ENCODE measurements at regions not wholly inside any gene's neighbourhood (a gene's known extent, or its start where the extent isn't known, plus 50 kb on each side); places are given as distances from the start of the nearest gene placed in this dataset.

- intact Hi-C loops (cut with micrococcal nuclease; ENCODE audit: unreplicated experiment) = no loop called here
- no peak for DNase-seq
- no peak overlapping the region for H3K4me3 Mint-ChIP-seq (ENCODE audit: unreplicated experiment)
- no peaks in the 10 kb centered on the region for H3K9me3 Mint-ChIP-seq (ENCODE audit: unreplicated experiment)
- BruUV-seq (replicated peaks) = no TSS peak
- no peaks in the 10 kb centered on the region for H3K36me3 Mint-ChIP-seq (ENCODE audit: insufficient read depth, unreplicated experiment)
- H3K27me3 Mint-ChIP-seq (ENCODE audit: insufficient read depth, unreplicated experiment) = peaks cover 17% of the 10 kb centered on the region
- POLR2A ChIA-PET = no interaction called here
- no peak overlapping the region for H3K27ac Mint-ChIP-seq (ENCODE audit: unreplicated experiment)
- no peaks in the 10 kb centered on the region for H3K4me1 Mint-ChIP-seq (ENCODE audit: low read depth, unreplicated experiment)
- Histone ChIP-seq H3K27me3 (replicated peaks; ENCODE audit: control insufficient read depth, insufficient read depth, low read length) (no peaks in the 10 kb centered on the region), H3K36me3 (ENCODE audit: control insufficient read depth, insufficient read depth, low read length) (no peaks in the 10 kb centered on the region), H3K4me3 (ENCODE audit: low read depth, low read length) (no peak overlapping the region), H3K9me3 (no peaks in the 10 kb centered on the region), H3K4me1 (no peaks in the 10 kb centered on the region)
- TF ChIP-seq, protein P1, sequence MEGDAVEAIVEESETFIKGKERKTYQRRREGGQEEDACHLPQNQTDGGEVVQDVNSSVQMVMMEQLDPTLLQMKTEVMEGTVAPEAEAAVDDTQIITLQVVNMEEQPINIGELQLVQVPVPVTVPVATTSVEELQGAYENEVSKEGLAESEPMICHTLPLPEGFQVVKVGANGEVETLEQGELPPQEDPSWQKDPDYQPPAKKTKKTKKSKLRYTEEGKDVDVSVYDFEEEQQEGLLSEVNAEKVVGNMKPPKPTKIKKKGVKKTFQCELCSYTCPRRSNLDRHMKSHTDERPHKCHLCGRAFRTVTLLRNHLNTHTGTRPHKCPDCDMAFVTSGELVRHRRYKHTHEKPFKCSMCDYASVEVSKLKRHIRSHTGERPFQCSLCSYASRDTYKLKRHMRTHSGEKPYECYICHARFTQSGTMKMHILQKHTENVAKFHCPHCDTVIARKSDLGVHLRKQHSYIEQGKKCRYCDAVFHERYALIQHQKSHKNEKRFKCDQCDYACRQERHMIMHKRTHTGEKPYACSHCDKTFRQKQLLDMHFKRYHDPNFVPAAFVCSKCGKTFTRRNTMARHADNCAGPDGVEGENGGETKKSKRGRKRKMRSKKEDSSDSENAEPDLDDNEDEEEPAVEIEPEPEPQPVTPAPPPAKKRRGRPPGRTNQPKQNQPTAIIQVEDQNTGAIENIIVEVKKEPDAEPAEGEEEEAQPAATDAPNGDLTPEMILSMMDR (IDR thresholded peaks at IDR 0.05; ENCODE audit: insufficient read depth in 1 of 2, low read depth in 1 of 2, low read length in 1 of 2, severe bottlenecking in 1 of 2, unreplicated experiment in 1 of 2) = no peak
- CTCF ChIA-PET = no interaction called here
These were observed 673.6 kb downstream of the PTPRU start for GRCh38 chr1:29909962-29910361.

DNA sequence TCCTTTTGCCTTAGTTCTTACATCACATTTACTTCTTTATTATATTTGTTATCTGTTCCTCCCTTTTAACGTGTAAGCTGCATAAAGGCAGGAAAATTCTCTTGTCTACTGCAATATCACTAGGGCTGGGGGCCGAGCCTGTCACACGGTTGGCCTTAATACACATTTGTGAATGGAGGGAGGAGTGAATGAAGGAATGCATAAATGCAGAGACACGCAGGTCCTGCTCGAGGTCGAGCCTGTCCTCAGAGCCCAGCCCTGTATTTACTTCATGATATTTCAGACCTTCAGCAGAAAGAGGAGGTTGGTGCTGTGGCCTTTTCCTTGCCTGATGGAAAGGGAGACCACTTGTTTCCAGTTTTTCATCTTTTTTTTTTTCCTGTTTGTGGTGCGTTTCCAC, 671.3 kb downstream of the PTPRU start:
- no peaks in the 10 kb centered on the region for H3K4me1 Mint-ChIP-seq (ENCODE audit: low read depth, unreplicated experiment)
- no peaks in the 10 kb centered on the region for H3K36me3 Mint-ChIP-seq (ENCODE audit: insufficient read depth, unreplicated experiment)
- intact Hi-C loops (cut with micrococcal nuclease; ENCODE audit: unreplicated experiment) = no loop called here
- CTCF ChIA-PET = interaction anchor here (0.6 kb wide), 1 partner anchor 434 kb away, joined by 4 read pairs; no protein-coding TSS in a partner anchor
- POLR2A ChIA-PET = no interaction called here
- no peak overlapping the region for H3K4me3 Mint-ChIP-seq (ENCODE audit: unreplicated experiment)
- H3K36me3 ChIP-seq (ENCODE audit: control insufficient read depth, insufficient read depth, low read length) = no peaks in the 10 kb centered on the region
- no peak overlapping the region for H3K27ac Mint-ChIP-seq (ENCODE audit: unreplicated experiment)
- TF ChIP-seq, protein P1 (IDR thresholded peaks at IDR 0.05; ENCODE audit: insufficient read depth in 1 of 2, low read depth in 1 of 2, low read length in 1 of 2, severe bottlenecking in 1 of 2, unreplicated experiment in 1 of 2) = no peak
- no peak overlapping the region for H3K4me3 ChIP-seq (ENCODE audit: low read depth, low read length)
- H3K4me1 ChIP-seq = no peaks in the 10 kb centered on the region
- H3K27me3 ChIP-seq (replicated peaks; ENCODE audit: control insufficient read depth, insufficient read depth, low read length) = no peaks in the 10 kb centered on the region
- H3K27me3 Mint-ChIP-seq (ENCODE audit: insufficient read depth, unreplicated experiment) = peaks cover 19% of the 10 kb centered on the region
- DNase-seq = no peak
- H3K9me3 ChIP-seq = no peaks in the 10 kb centered on the region
- H3K9me3 Mint-ChIP-seq (ENCODE audit: unreplicated experiment) = no peaks in the 10 kb centered on the region
- BruUV-seq (replicated peaks) = no TSS peak

- no peaks in the 10 kb centered on the region for H3K36me3 Mint-ChIP-seq (ENCODE audit: insufficient read depth, unreplicated experiment)
- H3K27me3 Mint-ChIP-seq (ENCODE audit: insufficient read depth, unreplicated experiment) = peaks cover 21% of the 10 kb centered on the region
- H3K4me1 Mint-ChIP-seq (ENCODE audit: low read depth, unreplicated experiment) = no peaks in the 10 kb centered on the region
- H3K9me3 Mint-ChIP-seq (ENCODE audit: unreplicated experiment) = no peaks in the 10 kb centered on the region
- TF ChIP-seq, protein P1 (IDR thresholded peaks at IDR 0.05; ENCODE audit: insufficient read depth in 1 of 2, low read depth in 1 of 2, low read length in 1 of 2, severe bottlenecking in 1 of 2, unreplicated experiment in 1 of 2) = no peak
- H3K4me3 ChIP-seq (ENCODE audit: low read depth, low read length) = no peak overlapping the region
- no peaks in the 10 kb centered on the region for H3K36me3 ChIP-seq (ENCODE audit: control insufficient read depth, insufficient read depth, low read length)
- H3K4me3 Mint-ChIP-seq (ENCODE audit: unreplicated experiment) = no peak overlapping the region
- intact Hi-C loops (cut with micrococcal nuclease; ENCODE audit: unreplicated experiment) = no loop called here
- no peak for DNase-seq
- no peaks in the 10 kb centered on the region for H3K4me1 ChIP-seq
- no TSS peak for BruUV-seq (replicated peaks)
- H3K27ac Mint-ChIP-seq (ENCODE audit: unreplicated experiment) = no peak overlapping the region
- POLR2A ChIA-PET = no interaction called here
- H3K27me3 ChIP-seq (replicated peaks; ENCODE audit: control insufficient read depth, insufficient read depth, low read length) = no peaks in the 10 kb centered on the region
- no peaks in the 10 kb centered on the region for H3K9me3 ChIP-seq
- CTCF ChIA-PET = no interaction called here
These were observed 670.6 kb downstream of the PTPRU start for GRCh38 chr1:29906927-29907326.
